Psoas muscle (tissue), 7 donors: ENCODE measurements at regions not wholly inside any gene's neighbourhood (a gene's known extent, or its start where the extent isn't known, plus 50 kb on each side); places are given as distances from the start of the nearest gene placed in this dataset.

Source experiments
- ATAC-seq, 4 donors: fragments of 200-7000 bp; cut with Tn5 transposase; one replicate each; pipeline ENCODE4 v1.9.1; 2020; ENCODE audit warnings: moderate library complexity in 3 of 4, mild to moderate bottlenecking in 2 of 4
- DNase-seq, 2 donors: peaks; one replicate each; pipeline ENCODE4 v3.0.0-alpha.2; 2020
- H3K27ac ChIP-seq: fragments of 200-600 bp; one replicate; pipeline ENCODE4 v1.8.0; 2022
- H3K27me3 ChIP-seq, 3 donors: fragments of 200-600 bp in 1 of 3; one replicate each; pipeline versions ENCODE4 v1.6.1 to v1.8.0; 2013 to 2022; ENCODE audit warnings: low read length in 2 of 3, mild to moderate bottlenecking in 2 of 3, moderate library complexity in 1 of 3; ENCODE audit not compliant: insufficient read depth in 3 of 3
- H3K36me3 ChIP-seq, 2 donors: fragments of 200-600 bp in 1 of 2; one replicate each; pipeline versions ENCODE4 v1.6.1 to v1.8.0; 2013 to 2022; ENCODE audit warnings: low read depth in 1 of 2, mild to moderate bottlenecking in 1 of 2, moderate library complexity in 1 of 2; ENCODE audit not compliant: insufficient read depth in 1 of 2
- H3K4me1 ChIP-seq: fragments of 200-600 bp; one replicate; pipeline ENCODE4 v1.8.0; 2022
- H3K4me3 ChIP-seq: fragments of 200-600 bp; one replicate; pipeline ENCODE4 v1.8.0; 2022; ENCODE audit warnings: mild to moderate bottlenecking
- H3K9me3 ChIP-seq: fragments of 200-600 bp; one replicate; pipeline ENCODE4 v1.8.0; 2022
- CTCF ChIP-seq: fragments of 200-600 bp; IDR thresholded peaks from one replicate; pipeline ENCODE4 v1.8.0; 2022; ENCODE audit warnings: antibody characterized with exemption
- WGBS, 3 donors: extraction: QIAGEN DNeasy Blood & Tissue Kit; methylation state at CpG; one replicate each; pipeline versions ENCODE4 v1.1.6 to v1.1.7; 2013; 5-methylcytosine and 5-hydroxymethylcytosine counted together
- intact Hi-C, 2 donors: fragments of 100-400 bp; cut with DNase I; formaldehyde crosslinking; loops; one replicate each; pipeline versions ENCODE4 v1.11.0 to v1.14.2; 2022
- donor health status: healthy with polysubstance abuse.
- donor health status: DM: no; HTN: no; CAD: no; lungs with moderate emphysema.
- donor health status: Bipolar disorder and iron deficiency.
- donor health status: healthy.
- donor health status: DM: yes; HTN: yes; CAD: no.
- donor health status: DM: no; HTN: no; CAD: no.
- donor health status: DM: yes; HTN: yes; CAD: no.

GRCh38 chr6:104312851-104313250 lies 546.9 kb downstream of the HACE1 start:
- 87 to 94% (median 91%) methylated on average over 3 of the region's 3 CpGs for WGBS, 3 donors
- H3K9me3 ChIP-seq: no peaks in the 10 kb centered on the region

GRCh38 chr6:104306211-104306610 lies 553.5 kb downstream of the HACE1 start:
- no peak for DNase-seq
- WGBS, 3 donors: 62 to 70% (median 69%) methylated on average over 2 of the region's 2 CpGs
- no peak for TF ChIP-seq CTCF

More at GRCh38 chr6:104312851-104313250, 546.9 kb downstream of the HACE1 start:
- Histone ChIP-seq H3K27ac (no peak overlapping the region), H3K36me3 (no peaks in the 10 kb centered on the region), H3K27me3 (no peaks in the 10 kb centered on the region), H3K4me1 (no peaks in the 10 kb centered on the region), H3K4me3 (no peak overlapping the region)
- DNase-seq (no peak), ATAC-seq (no peak)
- no peak for TF ChIP-seq CTCF
- intact Hi-C loops: no loop called here

GRCh38 chr6:104305206-104305605 lies 554.5 kb downstream of the HACE1 start:
- 89 to 94% (median 92%) methylated on average over 5 of the region's 5 CpGs for WGBS, 3 donors
- intact Hi-C loops: no loop called here

More at GRCh38 chr6:104306211-104306610, 553.5 kb downstream of the HACE1 start:
- Histone ChIP-seq H3K27ac (no peak overlapping the region), H3K9me3 (no peaks in the 10 kb centered on the region), H3K4me3 (no peak overlapping the region), H3K4me1 (no peaks in the 10 kb centered on the region), H3K27me3 (no peaks in the 10 kb centered on the region), H3K36me3 (no peaks in the 10 kb centered on the region)
- intact Hi-C loops: no loop called here
- no peak for ATAC-seq

GRCh38 chr6:104301951-104302350 lies 557.8 kb downstream of the HACE1 start:
- intact Hi-C loops: no loop called here
- Histone ChIP-seq H3K4me3 (no peak overlapping the region), H3K4me1 (no peaks in the 10 kb centered on the region), H3K27ac (no peak overlapping the region), H3K27me3 (no peaks in the 10 kb centered on the region), H3K36me3 (no peaks in the 10 kb centered on the region), H3K9me3 (no peaks in the 10 kb centered on the region)
- ATAC-seq (no peak), DNase-seq (no peak)
- TF ChIP-seq CTCF: no peak
- WGBS, 3 donors: 81 to 87% (median 87%) methylated on average over 10 of the region's 10 CpGs

More at GRCh38 chr6:104305206-104305605, 554.5 kb downstream of the HACE1 start:
- Histone ChIP-seq H3K27ac (no peak overlapping the region), H3K27me3 (no peaks in the 10 kb centered on the region), H3K4me3 (no peak overlapping the region), H3K36me3 (no peaks in the 10 kb centered on the region), H3K4me1 (no peaks in the 10 kb centered on the region), H3K9me3 (no peaks in the 10 kb centered on the region)
- no peak for TF ChIP-seq CTCF
- DNase-seq: no peak
- ATAC-seq: no peak

GRCh38 chr6:104286641-104287040 lies 573.1 kb downstream of the HACE1 start:
- no peak overlapping the region for H3K4me3 ChIP-seq
- H3K36me3 ChIP-seq: no peaks in the 10 kb centered on the region
- H3K27me3 ChIP-seq: no peaks in the 10 kb centered on the region
- no peak overlapping the region for H3K27ac ChIP-seq
- no peak for DNase-seq
- no peak for TF ChIP-seq CTCF
- WGBS, 3 donors: 83 to 87% (median 86%) methylated on average over 1 of the region's 1 CpG
- no peaks in the 10 kb centered on the region for H3K4me1 ChIP-seq
- intact Hi-C loops: no loop called here
- H3K9me3 ChIP-seq: no peaks in the 10 kb centered on the region
- no peak for ATAC-seq
